Activated naive CD4-positive, alpha-beta T cell treated with anti-CD3 and anti-CD28 coated beads, Interleukin-2, amount 50 U/mL, for 72 hours (primary cell): ENCODE measurements at regions not wholly inside any gene's neighbourhood (a gene's known extent, or its start where the extent isn't known, plus 50 kb on each side); places are given as distances from the start of the nearest gene placed in this dataset.

Source experiments
- ATAC-seq, 2 donors: fragments of 150-1000 bp; cut with Tn5 transposase; 2 replicates each; pipeline ENCODE4 v1.10.0; 2021; ENCODE audit warnings: mild to moderate bottlenecking in 2 of 2, moderate library complexity in 2 of 2
- DNase-seq, 2 donors: peaks; one replicate each; pipeline ENCODE4 v3.0.0; 2021 to 2022; ENCODE audit warnings: low spot score in 2 of 2
- H3K27ac Mint-ChIP-seq, 2 donors: one replicate each; pipeline ENCODE4 v1.8.0; 2022; ENCODE audit warnings: mild to moderate bottlenecking in 2 of 2, mixed read lengths in 2 of 2
- H3K36me3 Mint-ChIP-seq, 2 donors: one replicate each; pipeline ENCODE4 v1.8.0; 2022; ENCODE audit warnings: mixed read lengths in 2 of 2
- H3K9me3 Mint-ChIP-seq, 2 donors: one replicate each; pipeline ENCODE4 v1.8.0; 2022; ENCODE audit warnings: mixed read lengths in 2 of 2

DNA sequence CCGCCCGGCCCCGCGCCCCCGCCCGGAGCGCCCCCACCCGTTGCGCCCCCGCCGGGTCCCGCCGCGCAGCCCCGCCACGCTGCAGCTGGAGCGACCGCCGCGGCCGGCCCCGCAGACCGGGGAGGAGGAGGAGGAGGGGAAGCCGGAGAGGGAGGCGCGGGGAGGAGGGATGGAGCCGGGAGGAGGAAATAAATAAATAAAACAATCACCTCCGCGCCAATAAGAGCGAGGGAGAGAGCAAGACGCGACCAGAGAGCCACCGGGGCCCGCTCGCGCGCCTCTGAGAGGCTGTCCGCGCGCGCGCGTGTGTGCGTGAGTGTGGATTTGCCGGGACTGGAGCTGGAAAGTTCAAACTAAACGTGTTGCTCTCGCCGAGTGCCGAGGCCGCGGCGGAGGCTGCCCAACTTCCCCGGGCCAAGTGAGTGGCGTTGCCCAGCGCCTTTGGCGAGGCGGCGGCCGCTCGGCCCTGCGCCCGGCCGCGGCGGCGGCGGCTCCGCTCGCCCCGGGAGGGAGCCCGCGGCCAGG lies 2184.4 kb upstream of the TENM3 start:
- ATAC-seq (peak in 1 of 2 donors; percentile 28), DNase-seq (peak in 1 of 2 donors; percentile 2)
- Mint-ChIP-seq H3K27ac (no peak overlapping the region), H3K9me3 (no peaks in the 10 kb centered on the region), H3K36me3 (peaks cover 12% of the 10 kb centered on the region in 2 donors)

DNA sequence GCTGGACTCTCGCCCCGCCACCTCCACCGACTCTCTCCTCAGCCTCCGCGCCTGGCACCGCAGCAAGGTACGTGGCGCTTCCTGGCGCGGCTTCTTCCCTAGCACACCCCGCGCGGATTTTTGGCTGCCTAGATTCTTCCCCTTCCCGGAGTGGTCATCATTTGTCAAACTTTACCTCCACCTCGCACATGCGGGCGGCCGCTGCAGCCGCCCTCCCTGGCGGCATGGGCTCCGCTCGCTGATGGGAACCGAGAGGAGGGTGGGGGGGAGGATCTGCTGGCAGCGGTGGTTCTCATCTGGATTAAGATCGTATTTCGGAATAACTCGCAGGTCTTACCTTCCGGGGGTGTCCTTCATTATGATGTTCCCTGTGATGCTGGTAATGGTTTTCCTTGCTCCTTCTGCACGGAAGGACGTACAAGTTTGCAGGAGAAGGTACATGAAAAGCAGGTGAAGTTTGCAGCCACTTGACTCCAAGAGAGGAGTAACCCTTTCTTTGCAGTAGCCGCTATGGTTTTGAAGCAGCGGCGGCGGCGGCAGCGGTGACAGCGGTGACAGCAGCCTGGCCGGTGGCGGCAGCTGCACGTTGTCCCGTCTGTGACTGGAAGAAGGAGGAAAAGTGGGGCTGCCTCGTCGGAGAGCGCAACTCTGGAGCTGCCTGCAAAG lies 2183.9 kb upstream of the TENM3 start:
- DNase-seq (peak in 1 of 2 donors; percentile 2), ATAC-seq (peak in 1 of 2 donors; percentile 22)
- Mint-ChIP-seq H3K36me3 (peaks cover 12% of the 10 kb centered on the region in 2 donors), H3K9me3 (no peaks in the 10 kb centered on the region), H3K27ac (no peak overlapping the region)

DNA sequence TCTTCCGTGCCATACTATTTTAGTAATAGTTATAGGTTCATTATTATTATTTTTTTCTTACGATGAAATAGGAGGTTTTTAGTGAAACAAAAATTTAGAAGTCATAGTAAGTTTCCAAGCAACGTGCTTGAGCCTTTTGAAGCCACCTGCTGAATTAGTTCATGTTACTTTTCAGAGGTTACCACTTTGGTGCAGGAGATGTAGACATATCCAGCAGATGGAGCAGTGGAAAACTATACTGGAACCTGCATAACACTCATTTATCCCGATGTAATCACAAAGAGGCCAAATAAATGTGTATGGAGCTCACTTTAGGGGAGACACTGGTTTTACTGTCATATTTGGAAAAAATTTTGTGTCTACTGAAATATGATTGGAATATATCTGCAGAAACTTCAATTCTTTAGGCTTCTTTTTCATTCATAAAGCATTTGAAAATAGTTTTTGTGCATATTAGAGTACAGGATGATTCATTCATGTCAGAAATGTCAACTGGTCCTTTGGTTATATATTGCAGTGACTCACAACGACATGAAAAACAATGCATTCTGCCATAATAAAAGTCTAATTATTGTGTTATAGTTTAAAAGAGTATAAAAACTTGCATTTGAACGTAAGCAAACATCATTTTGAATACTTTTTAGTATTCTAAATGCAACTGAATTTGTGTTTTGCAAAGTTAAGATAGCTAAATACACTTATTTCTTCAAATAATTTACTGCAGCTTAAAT lies 2182.9 kb upstream of the TENM3 start:
- no peaks in the 10 kb centered on the region for H3K9me3 Mint-ChIP-seq
- peaks cover 12% of the 10 kb centered on the region in 2 donors for H3K36me3 Mint-ChIP-seq
- ATAC-seq (no peak), DNase-seq (no peak)
- no peak overlapping the region for H3K27ac Mint-ChIP-seq

DNA sequence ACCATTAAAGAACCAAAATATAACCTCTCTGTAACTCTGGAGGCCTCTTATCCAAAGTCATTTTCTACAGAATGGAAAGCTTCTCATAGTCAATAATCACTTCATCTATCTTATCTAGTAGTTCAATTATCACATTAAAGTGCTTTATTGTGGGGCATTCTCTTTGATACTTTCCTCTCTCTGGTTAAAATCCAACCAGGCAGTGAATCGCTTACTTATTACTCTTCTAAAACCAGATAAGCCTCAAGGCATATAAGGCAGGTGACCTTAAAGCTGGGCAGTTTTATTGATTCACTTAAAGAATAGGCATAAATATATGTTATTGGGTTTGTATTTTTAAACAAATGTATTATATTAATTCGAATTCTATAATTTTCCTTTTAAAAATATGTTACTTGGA lies 2162.1 kb upstream of the TENM3 start:
- H3K27ac Mint-ChIP-seq, result no peak overlapping the region
- no peaks in the 10 kb centered on the region for H3K9me3 Mint-ChIP-seq
- ATAC-seq, result no peak
- no peaks in the 10 kb centered on the region for H3K36me3 Mint-ChIP-seq
- DNase-seq, result no peak

DNA sequence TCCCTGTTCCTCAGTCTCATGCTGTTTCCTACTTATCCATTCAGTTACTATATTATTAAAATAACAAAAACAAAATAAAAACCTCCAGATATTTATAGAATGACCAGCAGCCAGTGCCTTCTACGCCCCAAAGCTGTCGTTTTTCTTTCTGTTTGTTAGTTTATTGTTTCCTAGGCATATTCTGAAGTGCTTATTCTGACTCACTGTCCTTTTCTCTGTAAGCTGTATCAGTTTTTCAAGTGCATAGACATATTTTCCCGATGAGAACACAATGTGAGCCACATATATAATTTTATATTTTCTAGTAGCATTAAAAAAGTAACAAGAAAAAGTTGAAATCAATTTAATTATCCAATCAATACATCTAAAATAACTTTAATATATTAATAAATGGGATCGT lies 2158.6 kb upstream of the TENM3 start:
- no peaks in the 10 kb centered on the region for H3K9me3 Mint-ChIP-seq
- H3K36me3 Mint-ChIP-seq, result no peaks in the 10 kb centered on the region
- DNase-seq (no peak), ATAC-seq (no peak)
- H3K27ac Mint-ChIP-seq, result no peak overlapping the region

DNA sequence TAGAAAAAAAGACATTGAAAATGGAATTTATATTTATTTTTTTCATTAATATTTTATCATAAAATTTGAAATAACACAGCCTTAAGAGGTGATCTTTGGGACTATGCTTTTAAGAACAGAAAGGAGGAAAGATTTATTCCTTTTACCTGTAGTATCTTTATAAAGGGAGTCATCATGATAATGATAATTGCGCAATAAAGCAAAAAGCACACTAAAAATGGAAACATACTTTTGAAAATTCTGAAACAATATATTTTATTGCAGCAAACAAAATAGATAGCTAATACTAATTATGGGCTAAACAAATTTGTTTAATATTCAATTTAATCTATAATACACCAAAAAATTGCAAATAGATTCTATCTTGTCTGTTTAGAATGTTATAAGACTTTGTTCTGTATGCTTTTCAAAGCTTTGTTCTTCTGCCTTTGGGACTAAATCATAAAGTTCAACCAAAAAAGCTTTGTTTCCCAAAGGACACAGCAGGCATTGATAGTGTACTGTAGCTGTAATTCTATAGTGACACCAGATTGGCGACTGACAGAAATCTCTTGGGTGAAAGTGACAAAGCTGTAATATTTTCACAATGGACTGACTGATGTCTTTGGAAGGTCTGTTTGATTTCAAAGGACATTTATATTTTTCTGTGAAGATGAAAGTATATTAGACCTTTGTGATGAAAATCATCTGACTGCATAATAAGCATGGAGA lies 2156.6 kb upstream of the TENM3 start:
- Mint-ChIP-seq H3K36me3 (no peaks in the 10 kb centered on the region), H3K27ac (no peak overlapping the region), H3K9me3 (no peaks in the 10 kb centered on the region)
- ATAC-seq (no peak), DNase-seq (no peak)

DNA sequence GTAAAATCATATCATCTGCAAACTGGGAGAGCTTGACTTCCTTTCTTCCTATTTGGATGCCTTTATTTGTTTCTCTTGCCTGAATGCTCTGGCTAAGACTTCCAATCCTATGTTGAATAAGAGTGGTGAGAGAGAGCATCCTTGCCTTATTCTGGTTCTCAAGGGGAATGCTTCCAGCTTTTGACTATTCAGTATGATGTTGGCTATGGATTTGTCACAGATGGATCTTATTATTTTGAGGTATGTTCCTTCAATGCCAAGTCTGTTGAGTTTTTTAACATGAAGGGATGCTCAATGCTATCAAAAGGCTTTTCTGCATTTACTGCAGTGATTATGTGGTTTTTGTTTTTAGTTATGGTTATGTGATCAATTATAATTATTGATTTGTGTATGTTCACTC lies 2144.6 kb upstream of the TENM3 start:
- Mint-ChIP-seq H3K9me3 (peaks cover 7 to 11% of the 10 kb centered on the region in 2 donors), H3K27ac (no peak overlapping the region), H3K36me3 (no peaks in the 10 kb centered on the region)
- DNase-seq, result no peak
- no peak for ATAC-seq

DNA sequence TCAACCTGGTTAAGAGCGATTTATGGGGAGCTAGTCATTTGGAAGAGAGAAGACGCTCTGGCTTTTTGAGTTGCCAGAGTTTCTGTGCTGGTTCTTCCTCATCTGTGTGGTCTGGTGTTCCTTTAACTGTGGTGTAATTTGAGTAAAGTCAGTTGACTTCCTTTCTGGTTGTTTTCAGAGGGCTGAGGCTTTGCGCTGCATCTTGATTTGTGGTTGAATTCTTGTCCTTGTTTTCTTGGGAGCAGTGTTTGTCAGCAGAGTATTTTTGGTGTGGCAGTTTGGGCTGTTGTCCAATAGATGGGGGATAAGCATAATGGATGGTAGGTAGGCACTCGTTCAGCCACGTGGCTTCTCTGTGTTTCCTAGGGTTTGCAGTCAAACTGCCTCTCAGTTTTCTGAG lies 2143.2 kb upstream of the TENM3 start:
- Mint-ChIP-seq H3K27ac (no peak overlapping the region), H3K36me3 (no peaks in the 10 kb centered on the region), H3K9me3 (peaks cover 7 to 11% of the 10 kb centered on the region in 2 donors)
- no peak for ATAC-seq
- no peak for DNase-seq

DNA sequence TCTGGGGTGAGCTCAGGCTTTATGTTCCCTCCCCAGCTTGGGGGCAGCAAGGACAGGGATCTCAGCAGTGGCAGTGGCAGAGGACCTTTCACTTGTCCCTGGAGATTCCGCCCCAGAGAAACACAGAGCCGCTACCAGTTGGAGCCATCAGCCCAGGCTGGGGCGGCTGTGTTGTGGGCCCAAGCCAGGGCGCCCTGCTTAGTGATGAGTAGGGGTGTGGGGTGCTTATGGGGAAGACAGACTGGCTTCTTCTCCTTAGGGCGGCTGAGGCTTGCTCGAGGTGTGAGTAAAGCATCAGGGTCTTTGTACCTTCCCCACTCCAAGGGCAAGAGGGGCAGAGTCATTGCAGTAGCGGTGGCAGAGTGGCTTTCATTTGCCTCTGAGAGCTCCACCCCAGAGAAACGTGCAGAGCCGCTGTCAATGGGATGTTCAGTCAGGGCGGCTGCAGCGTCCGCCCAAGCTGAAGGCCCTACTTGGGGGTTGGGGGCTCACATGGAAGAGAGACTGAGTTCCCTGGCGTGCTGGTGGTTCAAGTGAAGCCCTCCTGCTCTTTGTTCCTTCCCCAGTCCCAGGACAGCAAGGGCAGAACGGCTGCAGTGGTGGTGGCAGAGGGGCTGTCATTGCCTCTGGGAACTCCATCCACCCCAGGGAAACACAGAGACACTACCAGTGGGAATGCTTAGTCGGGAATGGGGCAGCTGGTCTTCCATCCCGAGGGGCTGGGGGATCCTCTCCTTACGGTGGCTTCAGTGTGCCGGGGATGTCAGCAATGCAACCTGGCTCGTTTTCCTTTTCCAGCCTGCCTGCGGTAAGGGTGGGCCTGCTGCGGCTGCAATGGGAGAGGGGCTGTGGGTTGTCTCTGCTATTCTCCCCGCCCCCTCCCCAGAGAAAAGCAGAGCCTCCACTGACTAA lies 2142.5 kb upstream of the TENM3 start:
- H3K36me3 Mint-ChIP-seq, result no peaks in the 10 kb centered on the region
- no peak for ATAC-seq

DNA sequence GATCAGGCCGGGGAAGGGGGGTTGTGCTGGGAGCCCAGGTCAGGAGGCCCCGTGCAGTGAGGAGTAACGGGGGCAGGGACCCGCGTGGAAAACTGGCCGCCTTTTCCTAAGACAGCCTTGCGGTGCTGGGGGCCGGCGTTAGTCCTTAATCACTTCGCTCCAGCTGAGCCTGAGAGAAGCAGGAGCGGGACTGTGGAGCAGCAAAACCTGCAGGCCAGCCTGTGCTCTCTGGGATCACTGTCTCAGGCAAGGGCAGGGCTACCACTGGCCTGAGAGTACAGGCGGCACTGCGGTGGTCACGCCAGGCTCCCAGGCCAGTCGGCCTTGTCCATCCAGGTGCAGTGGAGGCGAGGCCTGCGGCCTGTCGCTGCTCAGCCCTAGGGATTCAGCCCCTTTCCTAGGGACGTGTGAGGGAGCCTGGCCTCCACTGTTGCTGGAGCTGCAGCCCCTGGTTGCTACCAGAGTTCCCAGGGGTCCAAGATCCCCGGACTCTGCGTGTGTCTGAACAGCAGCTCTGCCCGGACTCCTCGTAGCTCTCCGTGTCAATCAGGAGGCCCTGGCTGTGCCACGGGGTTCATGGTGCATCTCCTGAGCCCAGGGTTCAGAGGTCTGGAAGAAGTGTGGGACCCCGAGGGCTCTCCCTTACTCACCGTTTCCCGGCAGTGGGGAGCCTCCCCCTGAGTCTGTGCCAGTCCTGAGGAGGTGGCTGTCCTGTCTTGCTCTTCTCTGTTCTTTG lies 2141.7 kb upstream of the TENM3 start:
- Mint-ChIP-seq H3K36me3 (no peaks in the 10 kb centered on the region), H3K27ac (no peak overlapping the region), H3K9me3 (peaks cover 11 to 12% of the 10 kb centered on the region in 2 donors)
- DNase-seq (no peak), ATAC-seq (no peak)

More for the DNA sequence above, 2142.5 kb upstream of the TENM3 start:
- no peak for DNase-seq
- Mint-ChIP-seq H3K9me3 (peaks cover 7 to 9% of the 10 kb centered on the region in 2 donors), H3K27ac (no peak overlapping the region)

DNA sequence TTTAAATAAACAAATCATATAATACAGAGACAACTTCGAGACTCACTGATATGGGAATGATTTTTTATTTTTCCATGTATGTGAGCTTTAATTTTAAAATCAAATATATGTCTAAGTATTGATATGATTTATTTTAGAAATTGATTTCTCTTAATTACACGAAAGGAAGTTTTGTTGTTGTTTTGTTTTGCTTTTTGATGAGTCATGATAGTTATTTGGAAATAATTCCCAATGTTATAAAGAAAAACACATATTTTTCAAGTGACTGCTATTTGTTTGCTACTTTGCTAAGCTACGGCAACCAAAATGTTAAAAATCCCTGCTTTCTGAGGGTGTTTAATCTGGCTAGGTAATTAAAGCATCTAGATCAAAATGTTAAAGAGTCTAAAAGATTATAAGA lies 2139.4 kb upstream of the TENM3 start:
- Mint-ChIP-seq H3K9me3 (peaks cover 15 to 17% of the 10 kb centered on the region in 2 donors), H3K36me3 (no peaks in the 10 kb centered on the region)
- ATAC-seq, result no peak

DNA sequence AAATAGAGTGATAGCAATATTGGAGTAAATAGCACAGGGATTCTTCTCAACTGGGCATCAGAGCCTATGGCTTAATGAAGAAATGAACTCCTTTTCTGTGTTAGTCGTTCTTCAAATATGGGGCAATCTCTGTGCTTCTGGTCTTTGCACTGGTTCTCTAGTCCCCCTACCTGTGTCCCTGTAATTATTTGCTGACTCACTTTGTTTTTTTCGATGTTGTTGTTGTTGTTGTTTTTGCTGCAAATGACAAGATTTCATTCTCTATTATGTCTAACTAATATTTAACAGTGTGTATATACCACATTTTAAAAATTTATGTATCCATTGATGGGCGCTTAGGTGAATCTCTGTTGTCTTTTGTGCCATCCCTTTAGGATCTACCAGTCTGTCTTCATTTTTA lies 2137.8 kb upstream of the TENM3 start:
- DNase-seq, result no peak
- no peak overlapping the region for H3K27ac Mint-ChIP-seq
- peaks cover 8 to 14% of the 10 kb centered on the region in 2 donors for H3K9me3 Mint-ChIP-seq
- peaks cover 0 to 4% of the 10 kb centered on the region in 2 donors for H3K36me3 Mint-ChIP-seq
- ATAC-seq, result no peak

More for the DNA sequence above, 2139.4 kb upstream of the TENM3 start:
- no peak for DNase-seq
- H3K27ac Mint-ChIP-seq, result no peak overlapping the region

DNA sequence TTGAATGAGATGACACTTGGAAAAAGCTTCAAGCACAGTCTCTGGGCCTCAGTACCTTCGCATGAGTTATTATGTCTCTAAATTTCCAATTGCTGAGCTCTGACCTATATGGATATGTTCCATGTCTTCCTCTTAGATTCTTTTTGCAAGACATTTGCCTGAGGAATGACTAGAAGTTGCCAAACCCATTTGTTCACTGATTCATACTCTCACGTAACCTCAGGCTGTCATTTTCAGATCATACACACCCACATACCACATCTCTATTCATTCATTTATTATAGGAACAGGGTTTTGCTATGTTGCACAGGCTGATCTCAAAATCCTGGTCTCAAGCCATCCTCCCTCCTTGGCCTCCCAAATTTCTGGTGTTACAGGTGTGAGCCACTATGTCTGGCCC lies 2137.1 kb upstream of the TENM3 start:
- Mint-ChIP-seq H3K9me3 (peaks cover 15 to 18% of the 10 kb centered on the region in 2 donors), H3K27ac (no peak overlapping the region), H3K36me3 (peaks cover 0 to 7% of the 10 kb centered on the region in 2 donors)
- DNase-seq, result no peak
- ATAC-seq, result no peak

DNA sequence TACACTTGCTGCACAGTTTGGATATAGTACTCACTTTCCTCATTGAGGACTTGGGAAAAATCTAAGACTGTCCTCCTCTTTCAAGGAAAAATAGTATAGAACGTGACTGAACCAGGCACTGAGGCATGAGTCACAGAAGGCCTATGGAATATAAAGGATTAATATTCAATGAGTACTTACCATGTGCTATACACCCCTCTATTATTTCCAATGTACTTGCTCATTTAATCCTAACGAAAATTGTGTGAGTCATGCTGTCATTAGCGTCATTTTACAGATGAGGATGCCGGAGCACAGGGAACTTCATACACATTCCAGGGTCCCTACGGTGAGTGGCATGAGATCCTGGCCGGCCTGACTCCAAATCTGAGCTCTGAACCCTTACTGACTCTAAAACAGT lies 2136.2 kb upstream of the TENM3 start:
- H3K9me3 Mint-ChIP-seq, result peaks cover 22 to 24% of the 10 kb centered on the region in 2 donors
- no peak overlapping the region for H3K27ac Mint-ChIP-seq
- H3K36me3 Mint-ChIP-seq, result peaks cover 0 to 7% of the 10 kb centered on the region in 2 donors
- ATAC-seq (no peak), DNase-seq (no peak)

DNA sequence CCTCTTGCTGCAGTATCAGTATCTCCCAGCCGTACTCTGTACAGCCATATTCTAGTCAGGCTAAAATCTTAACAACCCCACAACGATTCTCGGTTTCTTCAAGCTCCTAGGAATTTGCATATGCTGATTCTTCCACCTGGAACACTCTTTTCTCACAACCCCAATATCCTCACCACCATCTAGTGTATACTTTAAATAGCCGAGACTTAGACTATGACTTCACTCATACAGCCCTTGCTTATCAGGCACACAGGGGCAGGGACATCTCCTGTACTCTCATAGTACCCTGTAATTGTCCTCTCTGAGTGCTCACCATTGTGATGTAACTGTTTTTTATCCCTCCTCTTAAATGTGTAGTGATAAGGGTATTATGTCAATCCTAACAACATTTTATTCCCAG lies 2126.4 kb upstream of the TENM3 start:
- H3K36me3 Mint-ChIP-seq, result no peaks in the 10 kb centered on the region
- DNase-seq, result no peak
- no peak overlapping the region for H3K27ac Mint-ChIP-seq
- peaks cover 3 to 12% of the 10 kb centered on the region in 2 donors for H3K9me3 Mint-ChIP-seq
- no peak for ATAC-seq

DNA sequence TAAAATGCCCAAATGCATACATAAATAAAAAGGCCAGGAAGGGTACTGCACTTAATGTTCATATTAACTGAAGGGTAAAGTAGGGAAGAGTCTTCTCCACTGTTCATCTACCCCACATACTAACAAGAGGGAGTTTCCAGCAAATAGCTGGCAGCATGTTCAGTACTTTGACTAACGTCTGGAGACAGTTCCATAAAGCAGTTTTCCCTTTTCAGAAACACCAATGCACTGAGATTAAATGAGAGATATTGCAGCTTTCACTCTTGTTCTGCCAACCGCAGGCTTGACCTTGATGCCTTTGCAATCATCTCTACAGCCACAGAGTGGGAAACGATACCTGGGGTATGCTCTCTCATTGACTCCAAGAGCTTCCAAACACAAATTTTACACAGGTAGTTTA lies 2123.1 kb upstream of the TENM3 start:
- Mint-ChIP-seq H3K27ac (no peak overlapping the region), H3K36me3 (no peaks in the 10 kb centered on the region)
- no peak for ATAC-seq

More for the DNA sequence above, 2123.1 kb upstream of the TENM3 start:
- DNase-seq, result no peak
- H3K9me3 Mint-ChIP-seq, result peaks cover 4 to 17% of the 10 kb centered on the region in 2 donors
